Uterus (tissue), 3 donors: ENCODE measurements at regions not wholly inside any gene's neighbourhood (a gene's known extent, or its start where the extent isn't known, plus 50 kb on each side); places are given as distances from the start of the nearest gene placed in this dataset.

Source experiments
- DNase-seq, 2 donors: peaks; one replicate each; pipeline ENCODE4 v3.0.0-alpha.2; 2019 to 2020
- H3K27ac ChIP-seq, 2 donors: fragments of 200-600 bp; sonication (generic); 1 replicate in 1 of 2; 2 replicates in 1 of 2; pipeline ENCODE4 v1.5.1; 2016 to 2018
- H3K27me3 ChIP-seq, 2 donors: fragments of 200-600 bp; sonication (generic); one replicate each; pipeline ENCODE4 v1.5.1; 2018 to 2019; ENCODE audit warnings: control low read depth in 1 of 2
- H3K36me3 ChIP-seq, 2 donors: fragments of 200-600 bp; sonication (generic); one replicate each; pipeline ENCODE4 v1.5.1; 2019; ENCODE audit warnings: control low read depth in 1 of 2
- H3K4me1 ChIP-seq, 2 donors: fragments of 200-600 bp; sonication (generic); one replicate each; pipeline ENCODE4 v1.5.1; 2018 to 2019; ENCODE audit warnings: control low read depth in 1 of 2
- H3K4me3 ChIP-seq, 2 donors: fragments of 200-600 bp; sonication (generic); 1 replicate in 1 of 2; 2 replicates in 1 of 2; pipeline ENCODE4 v1.5.1; 2018 to 2019; ENCODE audit warnings: mild to moderate bottlenecking in 1 of 2
- H3K9me3 ChIP-seq, 2 donors: fragments of 200-600 bp; sonication (generic); one replicate each; pipeline ENCODE4 v1.5.1; 2019; ENCODE audit warnings: control low read depth in 1 of 2
- POLR2A ChIP-seq, 2 donors: fragments of 450-650 bp; IDR thresholded peaks; one replicate each; pipeline ENCODE4 v1.6.1; 2016; ENCODE audit warnings: antibody characterized with exemption in 2 of 2, mild to moderate bottlenecking in 1 of 2, moderate library complexity in 1 of 2
- intact Hi-C: fragments of 100-400 bp; cut with DNase I; formaldehyde crosslinking; loops from one replicate; pipeline ENCODE4 v1.15.1; 2023; ENCODE audit warnings: low total_unique reads
- TF ChIP-seq, protein P1 (sequence below), 4 experiments: fragments of 200-600 bp in 2 of 4; fragments of 450-650 bp in 2 of 4; sonication (generic) in 2 of 4; IDR thresholded peaks; one replicate each; pipeline ENCODE4 v1.5.1; 2016 to 2019; ENCODE audit warnings: antibody characterized with exemption in 4 of 4, mild to moderate bottlenecking in 2 of 4, moderate library complexity in 1 of 4
- donor health status: DM: yes; HTN: yes; CAD: no.

DNA sequence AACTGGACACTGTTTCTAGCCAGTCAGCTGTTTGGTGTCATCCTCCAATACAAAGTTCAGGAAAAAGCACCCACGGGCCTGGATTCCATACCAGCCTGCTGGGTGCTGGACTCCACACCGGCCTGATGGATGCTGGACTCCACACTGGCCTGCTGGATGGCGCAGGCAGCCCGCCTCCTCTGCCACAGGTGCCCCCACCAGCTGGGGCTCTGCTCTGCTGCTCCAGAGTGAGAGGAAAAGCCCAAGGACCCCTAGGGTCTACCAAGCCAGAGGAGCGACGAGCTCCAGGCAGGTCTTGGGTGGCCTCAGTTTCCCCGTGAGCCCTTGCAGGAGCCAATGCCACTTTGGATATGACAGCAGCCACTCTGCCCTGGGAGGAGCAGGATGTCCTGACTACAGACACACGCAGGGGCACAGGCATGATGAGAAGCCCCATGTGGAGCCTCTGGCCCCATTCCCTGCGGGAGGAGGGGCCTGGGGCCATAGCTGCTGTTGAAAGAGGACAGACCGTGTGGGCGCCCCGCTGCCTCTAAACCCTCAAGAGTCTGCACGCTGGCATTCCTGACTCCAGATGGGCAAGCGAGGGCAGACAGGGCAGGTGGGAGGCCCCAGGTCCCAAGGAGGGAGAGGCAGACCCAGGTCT, 141.6 kb downstream of the OLFM1 start:
- Histone ChIP-seq H3K36me3 (no peaks in the 10 kb centered on the region), H3K4me3 (no peak overlapping the region), H3K4me1 (no peaks in the 10 kb centered on the region), H3K9me3 (no peaks in the 10 kb centered on the region), H3K27me3 (no peaks in the 10 kb centered on the region), H3K27ac (no peak overlapping the region)
- DNase-seq: no peak
- intact Hi-C loops: no loop called here
- no peak for TF ChIP-seq POLR2A (IDR thresholded peaks at IDR 0.05)
- TF ChIP-seq, protein P1, sequence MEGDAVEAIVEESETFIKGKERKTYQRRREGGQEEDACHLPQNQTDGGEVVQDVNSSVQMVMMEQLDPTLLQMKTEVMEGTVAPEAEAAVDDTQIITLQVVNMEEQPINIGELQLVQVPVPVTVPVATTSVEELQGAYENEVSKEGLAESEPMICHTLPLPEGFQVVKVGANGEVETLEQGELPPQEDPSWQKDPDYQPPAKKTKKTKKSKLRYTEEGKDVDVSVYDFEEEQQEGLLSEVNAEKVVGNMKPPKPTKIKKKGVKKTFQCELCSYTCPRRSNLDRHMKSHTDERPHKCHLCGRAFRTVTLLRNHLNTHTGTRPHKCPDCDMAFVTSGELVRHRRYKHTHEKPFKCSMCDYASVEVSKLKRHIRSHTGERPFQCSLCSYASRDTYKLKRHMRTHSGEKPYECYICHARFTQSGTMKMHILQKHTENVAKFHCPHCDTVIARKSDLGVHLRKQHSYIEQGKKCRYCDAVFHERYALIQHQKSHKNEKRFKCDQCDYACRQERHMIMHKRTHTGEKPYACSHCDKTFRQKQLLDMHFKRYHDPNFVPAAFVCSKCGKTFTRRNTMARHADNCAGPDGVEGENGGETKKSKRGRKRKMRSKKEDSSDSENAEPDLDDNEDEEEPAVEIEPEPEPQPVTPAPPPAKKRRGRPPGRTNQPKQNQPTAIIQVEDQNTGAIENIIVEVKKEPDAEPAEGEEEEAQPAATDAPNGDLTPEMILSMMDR (IDR thresholded peaks at IDR 0.05): no peak

DNA sequence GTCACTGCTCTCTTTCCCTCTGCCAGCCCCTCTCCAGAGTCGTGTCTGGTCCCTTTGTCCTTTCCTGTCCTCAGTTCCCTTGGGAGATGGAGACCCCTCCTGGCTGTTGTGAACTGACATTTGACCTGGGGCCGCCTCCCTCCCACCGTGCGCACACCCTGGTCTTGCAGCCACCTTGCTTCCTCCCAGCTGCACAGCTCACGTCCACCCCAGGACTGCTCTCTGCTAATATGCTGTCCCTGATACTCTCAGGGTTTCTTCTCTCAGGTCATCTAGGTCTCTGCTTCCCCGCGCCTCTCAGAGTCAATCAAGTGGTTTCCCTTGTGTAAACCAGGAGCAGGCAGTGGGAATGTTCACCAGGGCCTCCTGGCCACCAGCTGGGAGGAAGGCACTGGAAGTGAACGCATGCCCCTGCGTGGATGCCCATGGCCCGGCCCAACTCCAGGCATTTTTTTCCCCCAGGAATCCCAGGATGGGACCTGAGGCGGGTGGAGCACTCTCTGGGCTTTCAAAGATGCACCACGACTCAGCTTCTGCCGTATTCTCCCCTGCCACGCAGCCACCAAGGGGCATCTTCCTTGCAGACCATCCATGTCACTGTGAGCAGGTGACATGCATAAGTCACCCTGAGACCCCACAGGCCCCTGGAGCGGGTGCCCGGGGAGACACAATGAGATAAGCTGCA, 142.4 kb downstream of the OLFM1 start:
- no peak for DNase-seq
- no peaks in the 10 kb centered on the region for H3K9me3 ChIP-seq
- no peak overlapping the region for H3K4me3 ChIP-seq
- TF ChIP-seq, protein P1 (IDR thresholded peaks at IDR 0.05): no peak
- no peak for TF ChIP-seq POLR2A (IDR thresholded peaks at IDR 0.05)
- no peaks in the 10 kb centered on the region for H3K27me3 ChIP-seq
- H3K27ac ChIP-seq: no peak overlapping the region
- no peaks in the 10 kb centered on the region for H3K4me1 ChIP-seq
- intact Hi-C loops: no loop called here
- no peaks in the 10 kb centered on the region for H3K36me3 ChIP-seq

DNA sequence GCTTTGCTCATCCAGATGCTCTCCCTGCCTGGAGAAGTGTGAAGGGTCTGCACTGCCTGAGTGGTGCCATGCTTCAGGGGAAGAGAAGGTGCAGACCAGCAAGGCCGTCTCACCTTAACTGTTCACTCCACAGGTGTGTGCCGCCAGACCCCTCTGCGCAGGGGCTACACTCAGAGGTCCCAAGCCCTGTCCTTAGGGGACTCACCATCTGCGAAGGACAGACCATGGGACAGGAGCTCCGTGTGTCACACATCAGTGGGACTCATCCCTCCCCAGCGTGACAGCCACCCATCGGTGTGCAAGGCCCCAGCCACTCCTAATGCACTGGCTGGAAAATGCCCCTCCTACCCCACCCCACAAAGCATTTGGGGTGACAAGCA, 142.9 kb downstream of the OLFM1 start:
- no peak for TF ChIP-seq POLR2A (IDR thresholded peaks at IDR 0.05)
- TF ChIP-seq, protein P1 (IDR thresholded peaks at IDR 0.05): no peak
- intact Hi-C loops: no loop called here
- Histone ChIP-seq H3K4me3 (no peak overlapping the region), H3K4me1 (no peaks in the 10 kb centered on the region), H3K9me3 (no peaks in the 10 kb centered on the region), H3K27ac (no peak overlapping the region), H3K27me3 (no peaks in the 10 kb centered on the region), H3K36me3 (no peaks in the 10 kb centered on the region)
- no peak for DNase-seq

DNA sequence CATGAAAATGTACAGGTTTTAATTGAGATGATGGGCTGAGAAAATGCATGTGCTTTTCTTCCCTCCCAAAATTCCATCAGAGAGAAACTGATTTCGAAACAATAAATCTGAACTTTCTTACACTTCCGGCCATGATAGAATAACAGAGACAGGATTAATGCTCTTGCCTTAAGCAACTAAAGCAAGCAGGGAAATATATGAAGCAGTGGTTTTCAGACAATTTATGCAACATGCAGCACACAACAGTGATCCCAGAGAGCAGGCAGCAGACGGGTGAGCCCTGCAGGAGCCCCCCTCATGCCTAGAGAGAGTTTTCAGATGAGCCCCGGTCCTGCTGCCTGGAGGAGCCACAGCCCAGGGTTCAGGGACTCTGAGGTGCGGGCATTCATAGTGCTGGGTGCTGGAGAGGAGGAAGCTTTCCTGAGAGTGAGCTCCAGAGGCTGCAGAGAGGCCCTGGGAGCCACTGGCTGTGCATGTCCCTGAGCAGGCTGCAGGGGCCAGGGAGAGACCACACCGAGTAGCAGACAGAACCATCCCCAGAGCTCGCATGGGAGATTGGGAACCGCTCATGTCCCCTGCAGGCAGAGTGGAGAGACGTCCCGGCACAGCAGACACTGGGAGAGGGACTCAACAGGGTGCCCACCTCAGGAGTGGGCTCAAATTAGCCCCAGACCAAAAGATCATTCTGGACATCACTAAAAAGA, 143.5 kb downstream of the OLFM1 start:
- no peak for DNase-seq
- intact Hi-C loops: no loop called here
- no peak for TF ChIP-seq POLR2A (IDR thresholded peaks at IDR 0.05)
- no peaks in the 10 kb centered on the region for H3K36me3 ChIP-seq
- no peaks in the 10 kb centered on the region for H3K9me3 ChIP-seq
- H3K4me1 ChIP-seq: no peaks in the 10 kb centered on the region
- no peak overlapping the region for H3K27ac ChIP-seq
- no peak overlapping the region for H3K4me3 ChIP-seq
- H3K27me3 ChIP-seq: no peaks in the 10 kb centered on the region

DNA sequence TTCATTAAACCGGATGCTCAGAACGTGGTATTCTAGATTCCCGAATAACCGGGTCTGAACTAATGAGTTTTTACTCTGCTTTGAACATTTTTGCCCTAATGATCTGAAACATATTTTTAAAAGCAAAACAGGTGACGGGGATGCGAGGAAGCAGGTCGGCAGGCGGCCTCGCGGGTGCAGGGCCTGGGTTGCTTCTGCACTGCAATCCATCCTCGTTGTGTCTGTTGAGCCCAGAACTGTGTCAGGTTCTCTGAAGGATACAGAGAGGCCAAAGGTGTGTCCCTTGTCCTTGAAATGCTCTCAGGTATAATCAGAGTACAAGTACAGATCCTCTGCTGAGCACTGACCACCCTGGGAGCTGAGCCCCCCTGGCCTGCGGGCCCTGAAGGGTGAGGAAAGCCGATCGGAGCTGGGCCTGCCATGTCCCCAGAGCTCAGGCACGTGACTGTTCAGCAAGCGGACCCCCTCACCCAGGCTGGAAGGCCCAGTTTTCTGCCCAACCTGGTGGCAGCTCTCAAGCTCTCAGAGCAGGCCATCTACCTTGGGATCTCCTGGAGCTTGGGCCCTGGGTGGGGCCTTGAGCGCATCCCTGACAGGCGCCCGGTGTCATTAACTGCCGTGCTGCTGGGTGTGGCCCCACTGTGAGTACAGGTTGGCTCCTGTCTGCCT, 151.8 kb downstream of the OLFM1 start:
- Histone ChIP-seq H3K27me3 (no peaks in the 10 kb centered on the region), H3K4me3 (no peak overlapping the region), H3K9me3 (no peaks in the 10 kb centered on the region), H3K4me1 (no peaks in the 10 kb centered on the region), H3K27ac (no peak overlapping the region), H3K36me3 (no peaks in the 10 kb centered on the region)
- no peak for DNase-seq
- no peak for TF ChIP-seq POLR2A (IDR thresholded peaks at IDR 0.05)
- TF ChIP-seq, protein P1 (IDR thresholded peaks at IDR 0.05): no peak
- intact Hi-C loops: no loop called here
